DND-41 (cell line): ENCODE measurements at regions not wholly inside any gene's neighbourhood (a gene's known extent, or its start where the extent isn't known, plus 50 kb on each side); places are given as distances from the start of the nearest gene placed in this dataset.

Experiments
- EZH2 ChIP-seq: IDR thresholded peaks from 3 replicates; pipeline ENCODE4 v1.6.1; 2012; ENCODE audit warnings: borderline replicate concordance, low read depth, mild to moderate bottlenecking, moderate library complexity, low read length, inconsistent platforms; ENCODE audit not compliant: severe bottlenecking
- TF ChIP-seq, protein P1 (sequence below): IDR thresholded peaks from 2 replicates; pipeline ENCODE4 v1.5.1; 2012; ENCODE audit warnings: borderline replicate concordance, low read length, moderate library complexity, mild to moderate bottlenecking; ENCODE audit not compliant: poor library complexity, severe bottlenecking; ENCODE audit errors: extremely low read depth

DNA sequence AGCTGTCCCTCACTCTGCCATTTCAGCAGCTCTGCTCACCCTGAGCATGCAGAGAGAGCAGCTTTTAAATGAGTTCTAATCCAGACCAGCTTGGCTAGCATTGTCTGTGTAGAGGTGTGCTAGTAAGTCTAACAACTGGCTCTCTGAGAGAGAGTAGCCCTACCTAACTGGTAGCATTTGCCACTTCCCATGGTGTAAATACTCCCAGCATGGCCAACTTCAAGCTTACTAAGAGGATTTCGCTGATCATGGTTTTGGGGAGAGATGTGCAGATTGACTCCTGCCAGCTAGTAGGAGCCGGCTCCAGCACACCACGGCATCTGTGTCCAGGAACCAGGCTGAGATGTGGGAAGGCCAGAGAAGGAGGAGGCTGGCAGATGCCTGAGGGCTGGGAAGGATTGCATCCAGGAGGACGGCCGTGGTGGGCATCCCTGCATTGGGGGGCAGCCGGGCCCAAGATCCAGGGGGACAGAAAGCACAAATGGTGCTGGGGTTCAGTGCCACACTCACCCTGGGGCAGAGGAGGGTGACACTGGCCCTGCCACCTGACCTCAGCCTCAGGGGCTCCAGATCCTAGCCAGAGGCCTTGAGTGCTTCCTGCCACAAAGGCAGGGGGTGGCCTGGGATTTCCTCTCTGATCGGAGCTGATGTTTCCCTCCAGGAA lies 394.9 kb upstream of the TNRC6C start:
- TF ChIP-seq, protein P1, sequence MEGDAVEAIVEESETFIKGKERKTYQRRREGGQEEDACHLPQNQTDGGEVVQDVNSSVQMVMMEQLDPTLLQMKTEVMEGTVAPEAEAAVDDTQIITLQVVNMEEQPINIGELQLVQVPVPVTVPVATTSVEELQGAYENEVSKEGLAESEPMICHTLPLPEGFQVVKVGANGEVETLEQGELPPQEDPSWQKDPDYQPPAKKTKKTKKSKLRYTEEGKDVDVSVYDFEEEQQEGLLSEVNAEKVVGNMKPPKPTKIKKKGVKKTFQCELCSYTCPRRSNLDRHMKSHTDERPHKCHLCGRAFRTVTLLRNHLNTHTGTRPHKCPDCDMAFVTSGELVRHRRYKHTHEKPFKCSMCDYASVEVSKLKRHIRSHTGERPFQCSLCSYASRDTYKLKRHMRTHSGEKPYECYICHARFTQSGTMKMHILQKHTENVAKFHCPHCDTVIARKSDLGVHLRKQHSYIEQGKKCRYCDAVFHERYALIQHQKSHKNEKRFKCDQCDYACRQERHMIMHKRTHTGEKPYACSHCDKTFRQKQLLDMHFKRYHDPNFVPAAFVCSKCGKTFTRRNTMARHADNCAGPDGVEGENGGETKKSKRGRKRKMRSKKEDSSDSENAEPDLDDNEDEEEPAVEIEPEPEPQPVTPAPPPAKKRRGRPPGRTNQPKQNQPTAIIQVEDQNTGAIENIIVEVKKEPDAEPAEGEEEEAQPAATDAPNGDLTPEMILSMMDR = no peak
- TF ChIP-seq EZH2 = no peak
